Stomach (tissue), 8 donors: ENCODE measurements at regions not wholly inside any gene's neighbourhood (a gene's known extent, or its start where the extent isn't known, plus 50 kb on each side); places are given as distances from the start of the nearest gene placed in this dataset.
"Not testable (repeated sequence)": the region's sequence is repeated elsewhere in the genome, so short reads cannot be mapped to it uniquely, and the experiment has no call there.

Experiments
- DNase-seq, 2 donors: peaks; one replicate each; pipeline versions ENCODE4 v3.0.0 to v3.0.0-alpha.2; 2013 to 2019
- H3K27ac ChIP-seq, 5 donors: fragments of 200-600 bp in 4 of 5; sonication (generic) in 4 of 5; one replicate each; pipeline ENCODE4 v1.5.1; 2013 to 2019; ENCODE audit warnings: mild to moderate bottlenecking in 1 of 5, moderate library complexity in 1 of 5
- H3K27me3 ChIP-seq, 3 donors: fragments of 200-600 bp; sonication (generic); one replicate each; pipeline ENCODE4 v1.5.1; 2017 to 2019; ENCODE audit warnings: mixed run types in 1 of 3
- H3K36me3 ChIP-seq, 4 donors: fragments of 200-600 bp; sonication (generic); 1 replicate in 3 of 4; 2 replicates in 1 of 4; pipeline ENCODE4 v1.5.1; 2016 to 2019
- H3K4me1 ChIP-seq, 4 donors: fragments of 200-600 bp; sonication (generic); one replicate each; pipeline ENCODE4 v1.5.1; 2016 to 2019
- H3K4me3 ChIP-seq, 4 donors: fragments of 200-600 bp; sonication (generic) in 3 of 4; one replicate each; pipeline ENCODE4 v1.5.1; 2016 to 2019; ENCODE audit warnings: mild to moderate bottlenecking in 1 of 4
- H3K9me3 ChIP-seq, 4 donors: fragments of 200-600 bp; sonication (generic); one replicate each; pipeline ENCODE4 v1.5.1; 2016 to 2019
- EP300 ChIP-seq: sonication (generic); formaldehyde crosslinking; IDR thresholded peaks from one replicate; pipeline ENCODE4 v1.6.1; 2017; ENCODE audit warnings: antibody characterized with exemption
- POLR2A ChIP-seq, 4 donors: fragments of 450-650 bp; IDR thresholded peaks; one replicate each; pipeline ENCODE4 v1.6.1; 2016; ENCODE audit warnings: antibody characterized with exemption in 4 of 4, control low read depth in 2 of 4, mild to moderate bottlenecking in 1 of 4, moderate library complexity in 1 of 4
- POLR2AphosphoS5 ChIP-seq, 3 donors: sonication (generic); formaldehyde crosslinking; IDR thresholded peaks; one replicate each; pipeline ENCODE4 v1.6.1; 2016; ENCODE audit warnings: antibody characterized with exemption in 3 of 3
- WGBS, 5 donors: extraction: QIAGEN DNeasy Blood & Tissue Kit in 3 of 5; methylation state at CpG; one replicate each; pipeline versions ENCODE4 v1.1.5 to v1.1.7; 2013 to 2018; 5-methylcytosine and 5-hydroxymethylcytosine counted together
- intact Hi-C: fragments of 100-400 bp; cut with DNase I; formaldehyde crosslinking; loops from one replicate; pipeline ENCODE4 v1.15.1; 2023; ENCODE audit warnings: low total_unique reads
- TF ChIP-seq, protein P1 (sequence below), 7 experiments: fragments of 450-650 bp in 4 of 7; fragments of 200-600 bp in 3 of 7; sonication (generic) in 3 of 7; IDR thresholded peaks; one replicate each; pipeline ENCODE4 v1.5.1; 2016 to 2019; ENCODE audit warnings: antibody characterized with exemption in 7 of 7, control low read depth in 2 of 7, mild to moderate bottlenecking in 1 of 7
- donor health status: healthy with polysubstance abuse.
- donor health status: Bipolar disorder and iron deficiency.
- donor health status: healthy.

DNA sequence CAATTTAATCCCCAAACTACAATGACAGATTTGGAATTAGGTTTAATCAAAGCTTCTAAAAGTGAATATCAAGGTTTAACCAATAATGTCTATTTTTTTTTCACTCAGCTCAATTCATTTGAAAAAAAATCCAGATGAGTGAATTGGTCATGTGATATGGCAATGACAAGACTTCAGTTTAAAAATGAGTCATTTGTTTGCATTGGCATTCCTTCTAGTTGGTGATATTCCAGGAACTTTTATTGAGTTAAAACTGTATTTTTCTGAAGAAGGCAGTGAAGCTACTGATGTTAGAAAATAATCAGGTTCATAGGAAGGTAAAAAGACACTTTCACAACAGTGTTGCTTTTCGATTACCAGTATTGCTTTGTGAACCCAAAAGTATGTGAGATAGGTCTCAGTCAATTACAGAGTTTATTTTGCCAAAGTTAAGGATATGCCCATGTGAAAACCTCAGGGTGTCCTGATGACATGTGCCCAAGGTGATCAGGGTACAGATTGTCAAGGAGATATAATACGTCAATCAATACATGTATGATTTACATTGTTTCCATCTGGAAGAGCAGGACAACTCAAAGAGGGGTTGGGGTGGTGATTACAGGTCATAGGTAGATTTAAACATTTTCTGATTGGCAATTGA is 1214.9 kb downstream of the GALC start:
- Histone ChIP-seq H3K4me1 (no peaks in the 10 kb centered on the region), H3K36me3 (no peaks in the 10 kb centered on the region), H3K27ac (no peak overlapping the region), H3K27me3 (no peaks in the 10 kb centered on the region), H3K4me3 (no peak overlapping the region), H3K9me3 (no peaks in the 10 kb centered on the region)
- 78 to 93% (median 88%) methylated on average over 2 of the region's 2 CpGs for WGBS, 5 donors
- intact Hi-C loops = no loop called here
- DNase-seq = peak in 1 of 2 donors; percentile 9
- TF ChIP-seq, protein P1, sequence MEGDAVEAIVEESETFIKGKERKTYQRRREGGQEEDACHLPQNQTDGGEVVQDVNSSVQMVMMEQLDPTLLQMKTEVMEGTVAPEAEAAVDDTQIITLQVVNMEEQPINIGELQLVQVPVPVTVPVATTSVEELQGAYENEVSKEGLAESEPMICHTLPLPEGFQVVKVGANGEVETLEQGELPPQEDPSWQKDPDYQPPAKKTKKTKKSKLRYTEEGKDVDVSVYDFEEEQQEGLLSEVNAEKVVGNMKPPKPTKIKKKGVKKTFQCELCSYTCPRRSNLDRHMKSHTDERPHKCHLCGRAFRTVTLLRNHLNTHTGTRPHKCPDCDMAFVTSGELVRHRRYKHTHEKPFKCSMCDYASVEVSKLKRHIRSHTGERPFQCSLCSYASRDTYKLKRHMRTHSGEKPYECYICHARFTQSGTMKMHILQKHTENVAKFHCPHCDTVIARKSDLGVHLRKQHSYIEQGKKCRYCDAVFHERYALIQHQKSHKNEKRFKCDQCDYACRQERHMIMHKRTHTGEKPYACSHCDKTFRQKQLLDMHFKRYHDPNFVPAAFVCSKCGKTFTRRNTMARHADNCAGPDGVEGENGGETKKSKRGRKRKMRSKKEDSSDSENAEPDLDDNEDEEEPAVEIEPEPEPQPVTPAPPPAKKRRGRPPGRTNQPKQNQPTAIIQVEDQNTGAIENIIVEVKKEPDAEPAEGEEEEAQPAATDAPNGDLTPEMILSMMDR (IDR thresholded peaks at IDR 0.05) = no peak
- TF ChIP-seq POLR2A (IDR thresholded peaks at IDR 0.05) (no peak), EP300 (no peak), POLR2AphosphoS5 (IDR thresholded peaks at IDR 0.05) (no peak)

DNA sequence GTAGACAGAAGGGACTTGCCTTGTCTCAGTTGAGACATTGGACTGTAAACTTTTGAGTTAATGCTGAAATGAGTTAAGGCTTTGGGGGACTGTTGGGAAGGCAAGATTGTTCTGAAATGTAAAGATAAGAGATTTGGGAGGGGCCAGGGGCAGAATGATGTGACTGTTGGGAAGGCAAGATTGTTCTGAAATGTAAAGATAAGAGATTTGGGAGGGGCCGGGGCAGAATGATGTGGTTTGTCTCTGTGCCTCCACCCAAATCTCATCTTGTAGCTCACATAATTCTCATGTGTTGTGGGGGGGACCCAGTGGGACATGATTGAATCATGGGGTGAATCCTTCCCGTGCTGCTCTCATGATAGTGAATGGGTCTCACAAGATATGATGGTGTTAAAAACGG is 1217.1 kb downstream of the GALC start:
- H3K9me3 ChIP-seq, H3K27me3 ChIP-seq, H3K36me3 ChIP-seq, H3K4me1 ChIP-seq, H3K4me3 ChIP-seq, DNase-seq, intact Hi-C loops, H3K27ac ChIP-seq: not testable (repeated sequence)
- WGBS, 5 donors = 87 to 93% (median 92%) methylated on average over 3 of the region's 3 CpGs

DNA sequence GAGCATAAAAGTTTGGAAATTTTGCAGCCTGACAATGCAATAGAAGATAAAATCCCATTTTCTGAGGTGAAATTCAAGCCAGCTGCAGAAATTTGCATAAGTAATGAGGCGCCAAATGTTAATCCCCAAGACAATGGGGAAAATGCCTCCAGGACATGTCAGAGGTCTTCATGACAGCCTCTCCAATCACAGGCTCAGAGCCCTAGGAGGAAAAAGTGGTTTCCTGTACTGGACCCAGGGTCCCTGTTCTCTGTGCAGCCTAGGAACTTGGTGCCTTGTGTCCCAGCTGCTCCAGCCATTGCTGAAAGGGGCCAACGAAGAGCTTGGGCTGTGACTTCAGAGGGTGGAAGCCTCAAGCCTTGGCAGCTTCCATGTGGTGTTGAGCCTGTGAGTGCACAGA is 1218.1 kb downstream of the GALC start:
- no peaks in the 10 kb centered on the region for H3K4me1 ChIP-seq
- no peak for DNase-seq
- intact Hi-C loops = no loop called here
- no peaks in the 10 kb centered on the region for H3K36me3 ChIP-seq
- TF ChIP-seq, protein P1 (IDR thresholded peaks at IDR 0.05) = no peak
- no peak overlapping the region for H3K4me3 ChIP-seq
- H3K27ac ChIP-seq = no peak overlapping the region
- no peaks in the 10 kb centered on the region for H3K27me3 ChIP-seq
- 42 to 95% (median 68%) methylated on average over 2 of the region's 2 CpGs for WGBS, 5 donors
- H3K9me3 ChIP-seq = no peaks in the 10 kb centered on the region

DNA sequence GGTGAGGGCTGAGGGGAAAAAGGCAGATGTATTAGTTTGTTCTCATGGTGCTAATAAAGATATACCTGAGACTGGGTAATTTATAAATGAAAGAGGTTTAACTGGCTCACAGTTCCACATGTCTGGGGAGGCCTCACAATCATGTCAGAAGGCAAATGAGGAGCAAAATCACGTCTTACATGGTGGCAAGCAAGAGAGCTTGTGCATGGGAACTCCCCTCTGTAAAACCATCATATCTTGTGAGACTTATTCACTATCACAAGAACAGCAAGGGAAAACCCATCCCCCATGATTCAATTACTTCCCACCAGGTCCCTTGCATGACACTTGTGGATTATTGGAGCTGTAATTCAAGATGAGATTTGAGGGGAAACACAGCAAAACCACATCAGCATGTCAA is 1220.9 kb downstream of the GALC start:
- no peak for DNase-seq
- intact Hi-C loops = no loop called here
- H3K4me1 ChIP-seq = no peaks in the 10 kb centered on the region
- H3K9me3 ChIP-seq = no peaks in the 10 kb centered on the region
- TF ChIP-seq POLR2A (IDR thresholded peaks at IDR 0.05) (no peak), POLR2AphosphoS5 (IDR thresholded peaks at IDR 0.05) (no peak), EP300 (no peak)
- TF ChIP-seq, protein P1 (IDR thresholded peaks at IDR 0.05) = no peak
- H3K36me3 ChIP-seq = no peaks in the 10 kb centered on the region
- 44 to 81% (median 70%) methylated on average over 1 of the region's 1 CpG for WGBS, 5 donors
- H3K27me3 ChIP-seq = no peaks in the 10 kb centered on the region
- H3K27ac ChIP-seq = no peak overlapping the region
- H3K4me3 ChIP-seq = no peak overlapping the region

GRCh38 chr14:86770186-86770585 is 1222.8 kb downstream of the GALC start:
- 80 to 99% (median 93%) methylated on average over 3 of the region's 3 CpGs for WGBS, 5 donors
- Histone ChIP-seq H3K4me1 (no peaks in the 10 kb centered on the region), H3K4me3 (no peak overlapping the region), H3K27ac (no peak overlapping the region), H3K9me3 (no peaks in the 10 kb centered on the region), H3K36me3 (no peaks in the 10 kb centered on the region), H3K27me3 (no peaks in the 10 kb centered on the region)
- intact Hi-C loops = no loop called here
- no peak for DNase-seq
- TF ChIP-seq, protein P1 (IDR thresholded peaks at IDR 0.05) = no peak
- no peak for TF ChIP-seq POLR2AphosphoS5 (IDR thresholded peaks at IDR 0.05)
- TF ChIP-seq POLR2A (IDR thresholded peaks at IDR 0.05) = no peak
- TF ChIP-seq EP300 = no peak
